NCI-H2227 (cell line): ENCODE measurements at regions not wholly inside any gene's neighbourhood (a gene's known extent, or its start where the extent isn't known, plus 50 kb on each side); places are given as distances from the start of the nearest gene placed in this dataset.
A peak's percentile ranks its signal among the peaks of the same experiment; 100 is the strongest.

ENCODE experiments used
- DNase-seq: peaks from one replicate; lab custom pipeline; 2025; ENCODE audit not compliant: unreplicated experiment; lab: John Stamatoyannopoulos, UW

DNA sequence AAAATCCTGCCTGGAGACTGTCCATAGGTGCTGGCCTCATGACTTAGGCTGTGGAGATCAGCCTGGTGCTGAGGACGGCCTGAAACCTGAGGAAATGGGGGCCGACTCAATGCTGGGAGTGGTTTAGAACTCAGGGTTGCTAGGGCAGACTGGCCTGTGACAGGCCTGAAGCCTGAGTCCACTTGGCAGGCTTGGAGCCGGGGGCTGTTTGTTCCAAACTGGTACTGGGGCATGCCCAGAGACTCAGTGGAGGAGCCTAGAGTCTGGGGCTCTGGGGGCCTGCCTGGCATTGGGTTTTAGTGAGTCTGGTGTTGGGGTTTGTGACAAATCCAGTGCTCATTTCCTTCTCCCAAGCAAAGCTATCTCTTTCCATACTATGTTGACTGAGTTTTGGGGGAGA is 489.7 kb upstream of the CNKSR2 start:
- DNase-seq = no peak

DNA sequence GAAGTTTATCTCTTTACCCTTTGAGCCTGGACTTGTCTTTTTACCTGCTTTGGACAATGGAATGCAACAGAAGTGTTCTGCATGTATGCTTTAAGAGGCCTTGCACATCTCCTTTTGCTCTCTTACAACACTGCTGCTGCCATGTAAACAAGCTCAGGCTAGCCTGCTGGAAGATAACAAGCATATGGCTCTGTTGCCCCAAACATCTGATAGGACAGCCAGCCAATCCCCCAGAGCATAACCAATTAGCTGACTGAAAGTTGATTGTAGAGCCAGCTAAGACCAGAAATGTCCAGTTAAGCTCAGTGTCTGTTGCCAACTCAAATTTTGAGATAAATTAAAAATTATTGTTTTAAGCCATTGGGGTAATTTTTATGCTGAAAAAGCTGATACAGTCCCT is 510.6 kb upstream of the CNKSR2 start:
- DNase-seq = no peak

DNA sequence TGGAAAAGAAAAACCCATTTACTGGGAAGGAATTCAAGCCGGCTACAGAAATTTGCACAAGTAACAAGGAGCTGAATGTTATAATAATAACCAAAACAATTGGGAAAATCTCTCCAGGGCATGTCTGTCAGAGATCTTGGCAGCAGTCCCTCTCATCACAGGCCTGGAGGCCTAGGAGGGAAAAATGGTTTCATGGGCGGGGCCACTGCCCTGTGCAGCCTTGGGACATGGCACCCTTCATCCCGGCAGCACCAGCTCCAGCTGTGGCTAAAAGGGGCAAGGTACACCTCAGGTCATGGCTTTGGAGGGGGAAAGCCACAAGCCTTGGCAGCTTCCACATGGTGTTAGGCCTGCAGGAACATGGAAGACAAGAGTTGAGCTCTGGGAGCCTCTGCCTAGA is 513.1 kb upstream of the CNKSR2 start:
- no peak for DNase-seq

DNA sequence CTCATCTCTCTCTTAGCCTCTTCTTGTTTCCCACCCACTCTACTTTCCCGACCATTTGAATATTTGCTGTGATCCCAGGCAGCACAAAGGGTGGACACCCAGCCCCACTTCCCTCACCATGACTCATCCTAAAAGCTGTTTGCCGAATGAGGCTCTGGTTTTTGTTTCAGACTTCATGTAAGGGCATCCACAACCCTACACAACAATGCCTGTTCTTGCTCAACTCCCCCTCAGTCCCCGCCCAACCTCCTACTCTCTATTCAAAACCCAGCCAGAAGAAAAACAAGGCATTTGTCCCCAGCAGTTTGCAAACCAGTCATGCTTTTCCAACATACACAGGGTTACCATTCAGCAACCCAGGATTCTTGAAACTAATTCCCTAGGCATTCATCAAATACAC is 516.5 kb upstream of the CNKSR2 start:
- DNase-seq = no peak

DNA sequence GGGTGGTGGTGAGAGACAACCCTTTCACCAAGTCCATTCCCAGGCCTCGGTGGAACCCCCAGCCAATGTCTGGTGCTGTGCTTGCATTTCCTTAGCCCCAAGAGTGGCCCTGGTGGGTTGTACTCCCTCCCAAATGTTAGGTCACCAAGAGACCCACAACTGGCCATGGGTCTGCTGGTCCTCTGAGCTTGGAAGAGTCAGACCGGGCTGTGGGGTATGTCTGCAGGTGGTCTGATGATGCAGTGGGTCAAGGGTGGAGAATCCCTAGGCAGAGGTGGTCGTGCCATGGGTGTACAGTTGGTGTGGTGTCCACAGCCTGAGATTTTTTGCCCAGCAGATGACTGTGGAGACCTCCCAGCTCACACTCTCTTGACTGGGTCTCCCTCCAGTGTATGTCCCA is 535.7 kb upstream of the CNKSR2 start:
- DNase-seq = no peak

DNA sequence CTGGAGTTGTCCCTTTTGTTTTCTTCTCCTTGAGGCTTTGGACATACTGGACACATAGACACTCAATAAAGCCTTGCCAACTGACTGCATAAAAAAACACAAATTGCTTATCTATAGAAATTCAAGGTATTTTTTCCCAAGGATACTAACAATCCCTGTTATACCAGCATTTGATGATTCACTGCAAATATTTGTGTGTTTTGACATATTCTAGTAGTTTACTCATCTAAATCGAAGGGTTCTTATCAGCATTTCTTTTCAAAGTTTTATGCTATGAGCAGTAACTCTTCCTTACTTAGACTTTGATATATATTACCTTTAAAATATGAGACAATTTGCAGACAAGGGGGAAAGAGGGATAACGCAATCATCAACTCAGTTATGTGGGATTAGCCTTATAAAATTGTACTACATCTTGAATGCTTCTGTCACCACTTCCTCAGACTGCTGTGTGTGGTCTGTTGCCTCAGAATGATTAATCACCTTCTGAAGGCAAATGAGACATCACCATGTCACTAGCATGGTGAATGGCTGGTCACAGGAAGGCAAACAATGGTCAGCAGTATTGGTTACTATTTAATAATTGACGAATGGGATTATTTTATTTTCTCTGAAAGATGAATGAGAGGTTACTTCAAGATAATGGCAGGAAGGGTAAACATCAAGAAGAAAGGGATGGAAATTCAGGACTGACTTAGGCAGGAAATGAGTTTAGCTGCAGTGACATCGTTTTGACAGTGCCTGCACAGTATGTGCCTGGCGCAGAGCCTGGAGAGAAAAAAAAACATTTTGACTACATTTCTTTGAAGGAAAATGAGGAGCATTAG is 544.3 kb upstream of the CNKSR2 start:
- no peak for DNase-seq

DNA sequence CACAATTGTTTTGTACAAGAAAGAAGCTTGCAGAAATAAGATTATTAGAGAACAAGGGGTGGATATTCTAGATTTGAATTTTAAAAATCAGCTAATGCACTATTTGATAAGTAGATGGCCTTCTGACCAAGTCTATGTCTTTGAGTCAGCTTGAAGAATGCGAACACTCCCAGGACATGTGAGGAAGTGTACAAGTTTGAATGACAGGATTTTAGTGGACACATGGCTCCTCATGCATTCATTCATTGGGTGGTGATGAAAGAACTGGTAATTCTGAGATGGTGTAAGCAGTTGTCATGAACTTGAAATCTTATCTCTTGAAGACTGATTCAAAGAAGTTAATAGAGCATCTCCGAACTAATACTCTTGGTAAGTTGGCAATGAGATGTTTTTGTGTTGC is 548.2 kb upstream of the CNKSR2 start:
- no peak for DNase-seq

DNA sequence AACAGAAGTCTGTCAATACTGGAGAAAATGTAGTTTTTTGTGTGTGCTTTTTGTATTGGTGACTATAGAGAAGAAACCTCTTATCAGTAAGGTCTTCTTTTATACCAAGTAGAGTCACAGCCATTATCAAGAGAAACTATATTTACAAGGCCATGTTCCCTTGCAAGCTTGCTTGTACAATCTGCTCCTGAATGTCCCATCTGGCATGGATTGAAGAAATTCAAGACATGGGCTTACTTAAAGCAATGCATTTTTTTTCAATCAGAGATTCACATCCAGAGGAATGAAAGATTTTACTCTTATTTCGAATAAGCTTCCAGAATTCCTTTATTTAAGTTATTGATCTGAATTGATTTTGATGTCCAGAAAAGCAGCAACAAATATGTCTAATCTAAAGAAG is 537.3 kb upstream of the RPS6KA3 start:
- no peak for DNase-seq

DNA sequence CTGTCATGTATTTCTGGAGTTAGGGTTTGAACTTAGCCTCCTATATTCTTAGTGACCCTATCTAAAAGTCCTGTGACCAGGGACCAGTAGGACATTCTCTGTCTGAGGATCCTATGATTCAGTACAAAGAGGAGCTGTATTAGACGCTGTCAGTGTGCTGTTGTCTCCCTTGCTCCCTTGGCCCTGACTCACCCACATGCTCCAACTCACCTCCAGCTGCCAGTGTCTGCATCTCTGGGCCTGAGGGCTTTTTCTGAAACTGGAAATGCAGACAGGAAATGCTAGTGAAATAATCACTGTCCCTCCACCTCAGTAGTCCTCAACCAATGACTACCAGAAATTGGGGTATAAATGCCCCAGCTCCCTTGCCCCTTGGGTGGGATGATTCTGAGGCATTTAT is 535.3 kb upstream of the RPS6KA3 start:
- no peak for DNase-seq

DNA sequence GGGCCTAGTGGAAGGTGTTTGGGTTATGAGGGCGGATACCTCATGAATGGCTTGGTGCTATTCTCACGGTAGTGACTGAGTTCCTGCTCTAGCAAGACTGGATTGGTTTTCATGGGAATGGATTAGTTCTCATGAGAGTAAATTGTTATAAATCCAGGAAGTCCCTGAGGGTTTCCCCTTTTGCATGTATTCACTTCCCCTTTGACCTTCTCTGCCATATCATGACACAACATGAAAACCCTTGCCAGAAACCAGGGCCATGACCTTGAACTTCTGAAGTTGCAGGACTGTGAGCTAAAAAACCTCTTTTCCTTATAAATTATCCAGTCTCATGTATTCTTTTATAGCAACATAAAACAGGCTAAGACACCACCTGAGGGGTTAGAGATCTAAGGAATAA is 529.7 kb upstream of the RPS6KA3 start:
- no peak for DNase-seq

DNA sequence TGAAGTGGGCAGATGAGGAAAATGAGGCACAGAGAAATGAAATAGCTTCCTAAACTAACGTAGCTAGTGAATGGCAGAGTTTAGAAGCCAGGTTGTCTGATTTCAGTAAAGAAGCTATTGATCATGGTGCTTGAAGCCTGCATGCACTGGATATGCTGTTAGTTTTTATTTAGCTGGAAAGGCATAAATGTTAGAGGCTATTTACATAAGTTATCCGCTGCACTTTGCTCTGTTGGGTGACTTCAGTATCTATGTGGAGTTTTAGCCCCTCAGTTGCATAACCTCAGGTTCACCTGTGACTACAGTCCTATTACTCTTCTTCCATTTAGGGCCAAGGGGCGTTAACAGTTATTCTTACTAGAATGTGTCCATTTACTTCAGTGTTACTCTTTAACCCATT is 522.4 kb upstream of the RPS6KA3 start:
- DNase-seq = no peak

DNA sequence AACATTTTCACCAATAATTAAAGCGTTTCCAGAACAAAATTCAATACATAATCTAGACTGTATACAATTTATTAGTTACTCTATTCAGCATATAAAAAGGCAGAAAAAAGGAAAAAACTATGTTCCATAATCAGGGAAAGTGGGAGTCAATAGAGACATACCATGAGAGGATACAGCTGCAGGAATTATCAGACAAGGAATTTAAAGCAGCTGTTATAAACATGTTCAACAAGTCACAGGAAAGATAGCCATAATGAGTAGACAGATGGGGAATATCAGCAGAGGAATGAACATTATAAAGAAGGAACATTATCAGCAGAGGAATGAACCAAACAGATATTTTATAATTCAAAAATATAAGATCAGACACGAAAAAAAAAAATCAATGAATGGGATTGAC is 500.6 kb upstream of the RPS6KA3 start:
- DNase-seq = no peak

DNA sequence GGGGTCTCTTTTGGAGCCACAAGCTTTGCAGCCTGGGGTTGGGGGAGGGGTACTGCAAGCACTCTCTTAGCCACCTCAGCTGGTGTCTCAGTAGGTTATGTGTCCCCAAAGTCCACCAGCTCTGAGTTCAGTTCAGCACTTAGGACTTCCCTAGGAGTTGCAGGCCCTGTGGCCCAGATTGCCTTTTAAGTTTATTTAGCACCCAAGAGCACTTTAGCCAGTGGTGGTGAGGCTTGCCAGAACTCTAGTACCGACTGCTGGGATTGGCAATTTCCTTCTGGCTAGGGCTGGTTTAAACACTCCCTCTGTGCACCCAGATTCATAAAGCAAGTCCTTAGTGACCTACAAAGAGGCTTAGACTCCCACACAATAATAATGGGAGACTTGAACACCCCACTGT is 489.9 kb upstream of the RPS6KA3 start:
- no peak for DNase-seq

DNA sequence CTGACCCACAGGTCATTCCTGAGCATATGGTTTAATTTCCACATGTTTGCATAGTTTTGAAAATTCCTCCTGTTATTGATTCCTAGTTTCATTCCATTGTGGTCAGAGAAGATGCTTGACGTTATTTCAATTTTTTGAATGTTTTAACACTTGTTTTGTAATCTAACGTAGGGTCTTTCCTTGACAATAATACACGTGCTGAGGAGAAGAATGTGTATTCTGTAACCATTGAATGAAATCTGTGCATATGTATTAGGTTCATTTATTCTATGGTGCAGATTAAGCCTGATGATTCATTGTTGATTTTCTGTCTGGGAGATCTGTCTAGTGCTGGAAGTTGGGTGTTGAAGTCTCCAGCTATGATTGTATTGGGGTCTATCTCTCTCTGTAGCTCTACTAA is 486.4 kb upstream of the RPS6KA3 start:
- no peak for DNase-seq

DNA sequence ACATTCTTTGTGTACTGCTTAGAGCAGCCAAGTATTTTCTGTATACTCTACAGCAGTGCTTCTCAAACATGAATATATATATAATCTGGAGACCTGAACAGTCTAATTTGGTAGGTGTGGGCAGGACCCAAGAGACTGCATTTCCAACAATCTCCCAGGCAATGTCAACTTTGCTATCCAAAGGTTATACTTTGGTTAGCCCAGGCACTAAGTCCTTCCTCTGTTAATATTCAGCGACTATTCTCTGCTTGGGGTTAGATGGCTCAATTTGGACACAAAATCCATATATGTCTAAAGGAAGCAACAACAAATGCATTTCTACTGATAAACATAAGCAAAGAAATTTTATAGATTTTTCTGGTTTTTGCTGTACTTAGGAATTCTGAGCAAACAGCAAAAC is 480.0 kb upstream of the RPS6KA3 start:
- no peak for DNase-seq

DNA sequence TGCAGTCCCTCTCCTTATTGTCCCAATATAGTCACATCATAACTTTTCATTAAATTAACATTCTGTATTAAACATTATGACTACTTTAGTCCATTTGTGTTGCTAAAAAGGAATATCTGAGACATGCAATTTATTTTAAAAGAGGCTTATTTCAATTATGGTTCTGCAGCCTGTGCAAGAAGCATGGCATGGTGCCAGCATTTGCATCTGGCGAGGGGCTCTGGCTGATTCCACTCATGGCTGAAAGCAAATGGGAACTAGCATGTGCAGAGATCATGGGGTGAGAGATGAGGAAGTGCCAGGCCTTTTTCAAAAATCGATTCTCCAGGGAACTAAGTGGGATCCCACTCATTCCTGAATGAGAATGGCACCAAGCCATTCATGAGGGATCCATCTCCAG is 476.3 kb upstream of the RPS6KA3 start:
- DNase-seq = peak; percentile 69

DNA sequence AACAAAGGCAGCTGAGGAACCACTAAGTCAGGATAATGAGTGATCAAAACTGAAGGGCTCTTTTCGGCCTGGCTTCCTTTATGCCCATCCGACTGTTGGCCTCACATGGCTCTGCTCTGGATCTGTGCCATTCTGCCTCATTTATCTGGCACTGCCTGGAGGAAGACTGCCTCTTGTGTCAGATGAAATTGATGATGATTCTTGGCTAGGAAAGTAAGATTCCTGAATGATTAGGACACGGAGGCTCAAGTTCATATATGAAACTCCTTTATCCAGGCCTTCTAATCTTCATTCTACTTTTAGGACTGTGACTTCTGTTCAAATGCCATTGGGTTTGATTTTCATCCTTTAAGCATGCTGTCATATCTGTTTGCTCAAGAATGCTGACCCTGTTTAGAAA is 475.4 kb upstream of the RPS6KA3 start:
- no peak for DNase-seq

DNA sequence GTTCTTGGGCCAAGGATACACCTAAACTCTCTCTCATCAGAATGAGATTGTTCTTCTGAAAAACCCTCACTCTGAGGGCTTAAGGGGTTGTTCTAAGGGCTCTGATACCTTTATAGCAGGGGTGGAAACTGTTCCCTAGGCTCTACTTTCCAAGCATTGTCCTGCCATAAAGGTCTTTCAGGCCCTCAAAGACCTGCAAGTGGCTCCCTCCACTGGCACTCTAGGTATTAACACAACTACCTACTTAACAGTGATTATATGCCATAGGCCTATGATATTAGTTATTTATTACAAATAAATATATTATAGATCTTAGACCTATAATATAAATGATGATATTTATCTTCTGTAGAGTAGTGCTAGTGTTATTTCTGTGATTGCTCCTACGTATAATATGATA is 473.7 kb upstream of the RPS6KA3 start:
- DNase-seq = no peak

DNA sequence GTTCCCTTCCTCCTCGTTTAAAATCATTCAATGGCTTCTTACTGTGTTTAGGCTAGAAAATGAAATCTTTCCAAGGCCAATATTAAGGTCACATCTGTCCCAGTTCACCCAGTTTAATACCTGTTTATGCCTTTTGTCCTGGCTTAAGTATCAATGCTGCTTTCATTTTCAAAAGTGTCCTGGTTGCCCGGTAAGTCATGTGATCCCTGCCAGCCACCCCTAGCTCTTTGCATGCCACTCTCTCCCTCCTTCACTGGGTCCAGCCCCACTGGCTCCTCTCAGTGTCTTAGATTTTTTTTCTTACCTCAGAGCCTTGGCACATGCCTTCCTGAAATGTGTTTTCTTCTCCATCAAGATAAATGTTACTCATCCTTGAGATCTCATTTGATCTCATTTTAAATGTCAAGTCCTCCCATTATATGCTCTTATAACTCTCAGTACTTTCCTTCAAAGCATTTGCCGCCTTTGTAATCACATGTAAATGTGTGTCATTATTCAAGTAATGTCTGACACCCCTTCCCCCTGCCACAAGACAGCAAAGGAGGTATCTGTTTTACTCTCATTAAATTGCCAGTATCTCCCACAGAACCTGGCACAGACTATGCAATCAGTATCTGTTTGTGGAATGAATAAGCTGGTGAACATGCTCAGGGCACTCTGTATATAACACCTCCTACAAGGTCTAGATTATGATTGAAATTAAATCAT is 472.5 kb upstream of the RPS6KA3 start:
- no peak for DNase-seq

DNA sequence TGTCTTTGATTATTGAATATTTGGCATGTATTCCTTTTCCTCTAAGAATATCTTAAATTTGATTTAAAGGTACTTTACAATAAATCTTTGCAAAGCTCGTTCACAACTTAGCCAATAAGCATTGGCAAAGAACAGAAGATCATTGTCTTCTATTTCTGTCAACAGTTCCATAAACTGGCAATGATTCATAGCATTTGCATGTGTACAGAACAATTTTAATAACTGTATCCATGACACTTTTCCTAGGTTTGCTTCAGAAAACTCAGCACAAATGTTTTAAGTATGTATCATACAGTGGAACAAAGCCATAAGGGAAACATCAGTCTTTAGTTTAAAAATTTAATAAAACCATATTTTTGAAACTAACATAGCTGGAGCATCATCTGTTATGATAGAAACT is 462.7 kb upstream of the RPS6KA3 start:
- DNase-seq = no peak

DNA sequence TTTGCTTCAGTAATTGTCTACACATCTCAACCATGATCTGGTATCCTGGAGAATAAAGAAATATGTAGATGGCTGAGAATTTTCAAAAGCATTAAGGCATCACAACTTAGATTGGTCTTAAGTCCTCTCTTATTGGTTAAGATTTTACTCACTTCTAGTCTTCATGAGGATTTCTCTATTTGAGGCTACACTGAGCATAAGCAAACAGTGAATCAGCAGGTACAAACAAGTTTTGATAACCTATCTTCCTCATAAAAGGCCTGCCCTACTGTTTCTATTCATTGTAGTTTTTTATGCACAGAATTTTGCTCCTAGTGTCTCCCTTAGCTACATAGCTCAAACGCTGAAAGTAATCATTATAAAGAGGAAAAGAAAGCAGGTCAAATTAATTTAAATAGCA is 460.7 kb upstream of the RPS6KA3 start:
- no peak for DNase-seq

DNA sequence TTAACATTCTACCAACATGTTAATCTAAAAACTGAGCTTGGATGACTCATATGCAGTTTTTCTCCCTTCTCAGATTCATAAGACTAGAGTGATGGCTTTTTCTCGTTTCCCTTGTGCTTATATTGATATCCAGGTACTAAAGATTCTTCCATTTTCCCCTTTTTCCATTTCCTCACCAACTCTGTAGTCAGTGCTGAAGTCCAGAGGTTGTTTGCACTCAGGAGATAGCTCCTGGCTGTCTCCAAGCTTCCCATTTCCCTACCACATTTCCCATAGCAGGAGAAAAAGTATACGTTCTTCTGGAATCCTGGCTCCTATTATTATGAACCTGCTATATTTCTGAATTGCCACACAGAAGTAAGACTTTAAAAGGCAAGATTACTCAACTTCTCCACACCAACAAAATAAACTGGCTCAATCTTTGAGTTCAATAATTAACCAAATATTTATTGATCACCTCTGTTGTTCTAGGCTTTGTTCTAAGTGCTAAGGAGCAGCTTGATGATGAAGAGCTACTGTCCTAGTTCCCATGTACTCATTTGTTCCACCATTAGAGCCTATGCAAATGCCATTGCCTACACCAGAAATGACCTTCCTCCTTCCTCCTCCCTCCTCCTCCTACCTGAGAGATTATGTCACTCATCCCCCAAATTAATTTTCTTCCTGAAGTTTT is 454.4 kb upstream of the RPS6KA3 start:
- no peak for DNase-seq
